ENCODE measurements at regions not wholly inside any gene's neighbourhood (a gene's known extent, or its start where the extent isn't known, plus 50 kb on each side); places are given as distances from the start of the nearest gene placed in this dataset.

- no peak for TF ChIP-seq TAF1 (IDR thresholded peaks at IDR 0.05; ENCODE audit: borderline replicate concordance, insufficient read depth, low read length)
- TF ChIP-seq POLR2AphosphoS5 (IDR thresholded peaks at IDR 0.05; ENCODE audit: low read depth, low read length) = no peak
- no peak for TF ChIP-seq SIN3A (IDR thresholded peaks at IDR 0.05; ENCODE audit: borderline replicate concordance, insufficient read depth, low read length)
These were observed 215.5 kb downstream of the SNX18 start for GRCh38 chr5:54733101-54733500.

Data from PFSK-1 (cell line).